Activated CD4-positive, alpha-beta T cell treated with anti-CD3 and anti-CD28 coated beads for 36 hours (primary cell): ENCODE measurements at regions not wholly inside any gene's neighbourhood (a gene's known extent, or its start where the extent isn't known, plus 50 kb on each side); places are given as distances from the start of the nearest gene placed in this dataset.

ENCODE experiments used
- ATAC-seq: fragments of 200-7000 bp; cut with Tn5 transposase; one replicate; pipeline ENCODE4 v1.10.0; 2021; ENCODE audit warnings: mild to moderate bottlenecking, moderate library complexity
- CTCF ChIA-PET: fragments of 350-600 bp; sonication (Branson Sonifier 250); formaldehyde crosslinking; loops from one replicate; lab custom pipeline; 2021; ENCODE audit warnings: antibody characterized with exemption; lab: Charles Lee
- POLR2A ChIA-PET: fragments of 350-600 bp; sonication (Branson Sonifier 250); formaldehyde crosslinking; loops from one replicate; lab custom pipeline; 2021; ENCODE audit warnings: antibody characterized with exemption, inconsistent platforms; lab: Charles Lee
- DNase-seq: peaks from one replicate; pipeline ENCODE4 v3.0.0-alpha.2; 2020
- H3K27ac Mint-ChIP-seq: one replicate; pipeline ENCODE4 v1.8.0; 2021; ENCODE audit warnings: mixed read lengths
- H3K27me3 Mint-ChIP-seq: one replicate; pipeline ENCODE4 v1.8.0; 2021; ENCODE audit warnings: mixed read lengths
- H3K36me3 Mint-ChIP-seq: one replicate; pipeline ENCODE4 v1.8.0; 2021; ENCODE audit warnings: low read depth, mixed read lengths
- H3K4me1 Mint-ChIP-seq: one replicate; pipeline ENCODE4 v1.8.0; 2021; ENCODE audit warnings: mixed read lengths
- H3K4me3 Mint-ChIP-seq: one replicate; pipeline ENCODE4 v1.8.0; 2021; ENCODE audit warnings: mild to moderate bottlenecking, moderate library complexity, mixed read lengths
- H3K9me3 Mint-ChIP-seq: one replicate; pipeline ENCODE4 v1.8.0; 2021; ENCODE audit warnings: low read depth, mixed read lengths
- intact Hi-C, 2 experiments: fragments of 100-400 bp; cut with DNase I in 1 of 2; cut with micrococcal nuclease in 1 of 2; formaldehyde crosslinking; loops; one replicate each; pipeline versions ENCODE4 v1.14.2 to v1.15.1; 2022 to 2024; cut with DNase I, micrococcal nuclease

DNA sequence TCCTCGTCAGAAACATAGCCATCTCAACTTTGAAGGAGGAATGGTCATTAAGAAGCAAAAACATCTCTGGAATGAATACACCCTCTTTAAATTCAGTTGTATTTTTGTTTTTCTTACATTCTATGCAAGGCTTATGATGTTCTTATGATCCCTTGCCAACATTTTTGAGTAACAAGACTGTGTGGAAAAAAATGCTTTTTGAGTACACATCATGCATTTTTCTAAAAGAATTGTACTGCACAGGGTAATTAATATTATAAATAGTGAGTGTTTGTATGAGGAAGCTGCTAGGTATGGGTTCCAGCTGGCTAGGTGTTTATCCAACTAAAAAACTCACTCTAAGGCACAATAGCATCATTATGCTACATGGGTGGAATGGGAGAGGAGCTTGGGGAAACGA, 59.0 kb upstream of the SPATS2L start:
- Mint-ChIP-seq H3K27me3 (peaks cover 7% of the 10 kb centered on the region), H3K36me3 (no peaks in the 10 kb centered on the region), H3K4me1 (no peaks in the 10 kb centered on the region), H3K4me3 (no peak overlapping the region), H3K9me3 (no peaks in the 10 kb centered on the region), H3K27ac (no peak overlapping the region)
- intact Hi-C loops: no loop called here
- no peak for DNase-seq
- no peak for ATAC-seq
- ChIA-PET POLR2A (no interaction called here), CTCF (no interaction called here)

- no peak overlapping the region for H3K4me3 Mint-ChIP-seq
- no peak for ATAC-seq
- H3K27me3 Mint-ChIP-seq: peaks cover 14% of the 10 kb centered on the region
- DNase-seq: no peak
- no peaks in the 10 kb centered on the region for H3K4me1 Mint-ChIP-seq
- H3K9me3 Mint-ChIP-seq: no peaks in the 10 kb centered on the region
- ChIA-PET POLR2A (no interaction called here), CTCF (no interaction called here)
- H3K27ac Mint-ChIP-seq: no peak overlapping the region
- intact Hi-C loops: no loop called here
- no peaks in the 10 kb centered on the region for H3K36me3 Mint-ChIP-seq
Observed at GRCh38 chr2:200252265-200253067, 54.0 kb upstream of the SPATS2L start.

DNA sequence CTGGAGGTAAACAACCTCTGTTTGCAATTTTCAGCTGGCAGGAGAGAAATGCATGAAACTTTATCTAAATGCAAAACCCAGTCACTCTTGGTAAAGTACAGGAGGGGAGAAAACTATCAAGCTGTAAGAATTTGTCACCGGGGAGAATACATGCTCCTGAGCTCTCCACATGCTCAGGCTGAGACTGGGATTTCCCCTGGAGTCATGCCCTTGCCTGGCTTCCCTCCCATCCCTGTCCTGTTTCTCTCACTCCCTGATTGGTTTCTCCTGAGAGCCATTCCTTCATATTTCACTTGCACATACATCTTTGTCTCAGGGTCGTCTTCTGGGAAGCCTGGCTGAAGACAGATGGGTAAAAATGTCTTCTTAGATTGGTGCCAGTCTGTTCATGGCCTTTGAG, 52.9 kb upstream of the SPATS2L start:
- ATAC-seq (no peak), DNase-seq (no peak)
- no peaks in the 10 kb centered on the region for H3K9me3 Mint-ChIP-seq
- no peak overlapping the region for H3K4me3 Mint-ChIP-seq
- intact Hi-C loops: no loop called here
- POLR2A ChIA-PET: no interaction called here
- peaks cover 10% of the 10 kb centered on the region for H3K27me3 Mint-ChIP-seq
- H3K27ac Mint-ChIP-seq: no peak overlapping the region
- no peaks in the 10 kb centered on the region for H3K4me1 Mint-ChIP-seq
- CTCF ChIA-PET: interaction anchor here (1.1 kb wide), 1 partner anchor 229 kb away, joined by 5 read pairs; no protein-coding TSS in a partner anchor
- no peaks in the 10 kb centered on the region for H3K36me3 Mint-ChIP-seq

DNA sequence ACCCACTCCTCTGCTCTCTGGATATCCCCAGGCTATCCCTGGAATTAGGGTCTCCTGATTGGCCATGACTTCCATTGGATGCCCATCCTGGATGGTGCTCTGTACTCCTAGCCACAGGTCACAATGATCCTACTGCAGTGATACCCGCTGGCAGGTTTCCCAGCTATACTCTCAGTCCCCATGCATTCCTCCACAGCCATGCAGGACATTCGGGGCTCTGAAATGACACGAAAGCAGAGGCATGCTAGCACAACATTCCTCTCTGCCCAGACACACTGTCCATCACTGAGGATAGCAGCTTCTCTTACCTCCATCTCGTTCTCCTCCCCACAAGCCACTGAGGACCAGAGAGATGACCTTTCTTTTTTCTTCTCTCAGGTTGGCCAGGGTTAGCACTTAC, 51.7 kb upstream of the SPATS2L start:
- H3K27ac Mint-ChIP-seq: no peak overlapping the region

DNA sequence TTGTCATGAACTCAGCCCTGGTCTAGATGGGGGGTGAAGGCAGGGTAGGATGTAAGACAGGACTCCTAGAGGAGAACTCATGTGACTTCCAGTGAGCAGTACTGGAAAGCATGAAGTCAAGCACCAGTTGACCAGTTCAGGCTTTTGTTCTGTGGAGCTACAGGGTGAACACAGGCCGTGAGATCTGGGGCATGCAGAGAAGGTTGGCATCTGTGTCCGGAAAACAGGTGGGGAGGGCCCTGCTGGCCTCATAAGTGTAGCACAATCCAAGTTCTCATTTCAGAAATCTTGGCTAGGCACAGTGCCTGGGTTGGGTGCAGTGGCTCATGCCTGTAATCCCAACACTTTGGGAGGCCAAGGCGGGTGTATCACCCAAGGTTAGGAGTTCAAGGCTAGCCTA, 50.9 kb upstream of the SPATS2L start:
- intact Hi-C loops: no loop called here
- no peaks in the 10 kb centered on the region for H3K9me3 Mint-ChIP-seq
- H3K4me3 Mint-ChIP-seq: no peak overlapping the region
- H3K27ac Mint-ChIP-seq: no peak overlapping the region
- no peaks in the 10 kb centered on the region for H3K36me3 Mint-ChIP-seq
- H3K27me3 Mint-ChIP-seq: peaks cover 12% of the 10 kb centered on the region
- CTCF ChIA-PET: no interaction called here
- no peak for ATAC-seq
- POLR2A ChIA-PET: no interaction called here
- no peak for DNase-seq
- no peaks in the 10 kb centered on the region for H3K4me1 Mint-ChIP-seq

More for the DNA sequence above, 51.7 kb upstream of the SPATS2L start:
- no peaks in the 10 kb centered on the region for H3K9me3 Mint-ChIP-seq
- no peak overlapping the region for H3K4me3 Mint-ChIP-seq
- H3K36me3 Mint-ChIP-seq: no peaks in the 10 kb centered on the region
- H3K4me1 Mint-ChIP-seq: no peaks in the 10 kb centered on the region
- DNase-seq: no peak
- intact Hi-C loops: no loop called here
- POLR2A ChIA-PET: no interaction called here
- no peak for ATAC-seq
- peaks cover 12% of the 10 kb centered on the region for H3K27me3 Mint-ChIP-seq
- CTCF ChIA-PET: no interaction called here
